Sciatic nerve (tissue), 2 donors: ENCODE measurements at regions not wholly inside any gene's neighbourhood (a gene's known extent, or its start where the extent isn't known, plus 50 kb on each side); places are given as distances from the start of the nearest gene placed in this dataset.
A peak's percentile ranks its signal among the peaks of the same experiment; 100 is the strongest.

Experiments
- ATAC-seq: fragments of 200-7000 bp; cut with Tn5 transposase; one replicate; pipeline ENCODE4 v1.9.1; 2020; ENCODE audit warnings: mild to moderate bottlenecking, moderate library complexity
- DNase-seq: peaks from one replicate; pipeline ENCODE4 v3.0.0-alpha.2; 2020; ENCODE audit warnings: low spot score
- intact Hi-C: fragments of 100-400 bp; cut with DNase I; formaldehyde crosslinking; loops from one replicate; pipeline ENCODE4 v1.14.2; 2022
- donor health status: DM: no; HTN: no; CAD: no.
- donor health status: DM: no; HTN: no; CAD: no.

DNA sequence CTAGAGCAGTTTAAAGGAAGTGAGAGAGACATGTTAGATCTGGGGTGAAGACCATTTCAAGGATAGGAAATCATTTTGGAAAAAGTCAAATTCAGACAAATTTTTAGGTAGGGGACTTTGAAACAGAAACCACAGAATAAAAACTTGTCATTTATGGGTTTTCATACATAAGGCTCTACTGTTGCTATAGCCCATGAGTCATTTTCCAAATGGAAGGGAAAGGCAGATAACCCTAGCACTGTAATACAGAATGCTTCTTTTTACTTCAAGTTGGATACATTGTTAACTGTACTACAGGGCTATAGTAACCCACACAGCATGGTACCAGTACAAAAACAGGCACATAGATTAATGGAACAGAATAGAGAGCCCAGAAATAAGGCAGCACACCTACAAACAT, 455.4 kb downstream of the EBF1 start:
- no peak for ATAC-seq
- intact Hi-C loops, result no loop called here
- no peak for DNase-seq

- intact Hi-C loops, result no loop called here
- DNase-seq (no peak), ATAC-seq (no peak)
Observed at GRCh38 chr5:158643840-158644239, 455.9 kb downstream of the EBF1 start.

- ATAC-seq (peak; percentile 53), DNase-seq (no peak)
- intact Hi-C loops, result no loop called here
Observed at GRCh38 chr5:158642879-158643278, 456.8 kb downstream of the EBF1 start.

DNA sequence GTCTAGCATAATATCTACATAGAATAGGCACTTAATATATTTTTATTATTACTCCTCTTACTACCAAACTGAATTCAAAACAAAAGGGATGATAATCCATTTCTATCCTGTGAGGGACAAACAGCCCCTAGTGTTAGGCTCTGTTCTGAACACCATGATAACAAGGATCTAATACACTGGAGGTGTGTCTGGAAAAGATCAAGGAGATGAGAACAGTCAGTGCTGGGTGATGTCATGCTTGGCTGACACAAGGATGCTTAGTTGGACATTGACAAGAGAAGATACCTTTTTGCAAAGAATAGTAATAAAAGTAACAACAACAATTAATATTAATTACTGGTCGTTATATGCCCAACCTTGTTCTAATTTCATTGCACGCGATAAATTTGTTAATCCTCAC, 458.7 kb downstream of the EBF1 start:
- intact Hi-C loops, result no loop called here
- no peak for DNase-seq
- no peak for ATAC-seq

- ATAC-seq (no peak), DNase-seq (no peak)
- intact Hi-C loops, result no loop called here
Observed at GRCh38 chr5:158640593-158640980, 459.1 kb downstream of the EBF1 start.

DNA sequence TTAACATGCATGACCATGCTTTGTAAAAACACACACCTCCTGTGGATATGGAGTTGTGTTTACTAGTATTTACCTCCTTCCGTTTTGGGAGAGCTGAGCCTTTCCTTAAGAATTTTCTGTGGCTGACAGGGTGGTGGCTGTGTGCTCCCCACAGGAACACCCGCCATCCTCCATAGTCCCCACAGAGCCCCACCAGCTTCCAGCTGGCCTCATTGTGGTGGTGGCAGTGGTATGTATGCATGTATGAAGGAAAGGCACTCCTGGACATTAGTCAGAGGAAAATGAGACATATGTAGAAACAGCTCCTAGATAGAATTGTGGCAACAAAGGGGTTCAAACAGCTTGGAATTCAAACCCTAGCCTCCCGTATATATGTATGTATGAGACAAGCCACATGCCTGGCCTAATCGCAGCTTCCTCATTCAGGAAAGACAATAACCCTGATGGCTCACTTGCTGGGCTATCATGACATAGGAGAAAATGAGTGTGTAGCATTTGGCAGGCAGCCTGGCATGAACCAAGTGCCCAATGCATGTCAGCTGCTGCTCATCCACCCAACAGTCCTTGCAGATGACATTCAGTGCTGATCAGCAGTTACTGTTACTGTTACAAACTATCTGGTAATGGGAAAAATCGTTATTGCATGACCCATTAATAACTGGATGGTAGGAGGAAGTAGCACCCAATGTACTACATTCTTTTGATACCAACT, 459.7 kb downstream of the EBF1 start:
- intact Hi-C loops, result no loop called here
- DNase-seq (no peak), ATAC-seq (no peak)

DNA sequence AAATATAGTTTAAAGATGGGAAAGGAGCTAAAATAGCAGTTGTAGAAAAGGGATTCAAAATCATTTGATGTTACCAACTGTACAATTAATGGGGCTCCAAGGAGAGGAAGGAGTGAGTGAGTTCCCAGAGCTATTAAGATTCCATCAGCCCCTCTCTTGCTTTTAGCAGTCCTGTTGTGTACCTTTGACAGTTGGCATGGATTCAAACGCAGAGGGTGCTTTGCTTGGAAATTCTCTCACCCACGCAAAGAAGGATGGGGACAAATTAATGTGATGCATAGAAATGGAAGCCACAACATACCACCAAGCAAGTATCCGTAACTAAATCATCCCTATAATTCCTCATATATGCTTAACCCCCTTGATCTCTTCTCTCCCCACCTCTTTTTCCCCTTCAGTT, 461.3 kb downstream of the EBF1 start:
- ATAC-seq (no peak), DNase-seq (no peak)
- intact Hi-C loops, result no loop called here

DNA sequence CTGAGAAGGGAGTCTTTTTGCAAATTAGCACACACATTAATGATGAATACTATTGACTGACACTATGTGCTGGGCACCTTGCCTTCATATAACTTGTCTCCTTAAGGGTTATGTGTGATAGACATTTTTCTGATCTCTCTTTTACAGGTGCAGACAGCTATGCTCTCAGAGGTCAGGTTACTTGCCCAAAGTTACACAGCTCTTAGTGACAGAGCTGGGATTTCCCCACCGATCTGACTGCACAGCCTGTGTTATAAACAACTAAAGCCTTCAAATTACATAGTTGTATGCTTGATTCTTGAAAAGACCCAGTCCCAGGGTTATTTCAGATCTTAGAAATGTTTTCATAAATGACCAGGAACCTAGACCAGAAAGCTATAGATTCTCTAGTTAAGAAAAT, 462.7 kb downstream of the EBF1 start:
- no peak for ATAC-seq
- DNase-seq, result no peak
- intact Hi-C loops, result no loop called here

DNA sequence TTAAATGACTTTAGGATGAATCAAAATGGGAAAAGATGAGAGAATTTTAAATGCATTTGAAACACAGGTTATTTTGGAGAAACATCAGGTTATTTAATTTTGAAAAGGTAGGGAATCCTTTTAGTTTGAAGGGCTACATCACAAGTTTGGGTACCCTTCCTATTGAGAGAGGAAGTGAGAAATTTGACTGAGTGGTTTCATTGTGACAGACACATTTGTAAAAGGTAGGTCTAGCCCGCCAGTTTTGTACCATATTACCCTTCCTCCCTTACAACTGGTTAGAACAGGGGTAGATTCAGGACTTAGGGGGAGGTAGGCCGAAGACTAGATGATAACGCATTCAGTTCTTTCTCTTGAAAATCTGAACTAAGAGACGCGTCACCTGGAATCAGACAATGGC, 464.2 kb downstream of the EBF1 start:
- DNase-seq, result no peak
- ATAC-seq, result no peak

DNA sequence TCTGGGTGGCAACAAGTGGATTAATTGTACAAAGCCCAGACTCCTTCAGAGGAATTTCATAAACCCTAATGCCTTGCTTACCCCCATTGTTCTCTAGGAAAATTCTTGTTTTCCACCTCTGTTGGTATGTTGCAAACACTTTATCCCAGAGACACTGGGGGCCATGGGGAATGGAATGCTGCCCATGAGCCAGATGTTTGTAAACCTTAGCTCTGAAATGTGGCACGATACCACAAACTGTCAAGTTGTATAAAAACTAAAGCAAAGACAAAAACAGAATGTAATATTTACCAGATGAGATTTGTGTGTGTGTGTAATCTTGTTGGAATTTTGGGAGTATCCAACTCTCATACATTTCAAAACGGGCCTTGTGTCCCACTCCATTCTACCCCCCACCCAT, 465.0 kb downstream of the EBF1 start:
- DNase-seq, result no peak
- ATAC-seq, result no peak

More for the DNA sequence above, 464.2 kb downstream of the EBF1 start:
- intact Hi-C loops, result no loop called here

DNA sequence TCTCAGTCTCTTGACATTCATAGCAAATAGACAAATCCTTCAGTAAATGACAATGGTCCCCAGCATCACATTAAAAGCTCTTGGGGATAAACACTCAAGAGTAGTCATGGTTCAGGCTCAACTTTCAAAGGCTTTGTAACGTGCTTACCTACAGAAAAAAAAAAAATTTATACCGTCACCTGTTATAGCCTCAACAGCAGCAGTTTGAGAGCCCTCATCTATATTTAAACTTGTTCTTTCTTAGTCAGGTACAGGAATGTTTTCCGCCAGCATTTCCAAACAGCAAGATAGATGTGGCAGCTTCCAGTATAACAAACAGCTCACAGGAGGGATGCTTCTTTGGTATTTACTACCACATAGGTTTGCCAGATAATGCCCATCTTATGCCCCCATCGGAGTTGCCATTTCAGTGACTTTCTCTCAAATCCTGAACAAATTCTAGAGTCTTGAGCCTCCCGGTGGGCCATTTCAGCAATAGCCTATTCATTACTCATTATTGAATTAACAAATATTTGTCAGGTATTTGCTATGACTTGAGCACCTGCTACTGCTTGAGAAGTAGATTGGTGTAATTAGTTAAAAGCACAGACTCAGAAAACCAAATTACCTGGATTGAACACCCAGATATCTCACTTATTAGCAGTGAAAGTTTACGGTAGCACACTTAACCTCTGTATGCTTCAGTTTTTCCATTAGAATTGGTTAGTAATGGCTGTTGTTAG, 470.0 kb downstream of the EBF1 start:
- DNase-seq (no peak), ATAC-seq (no peak)
- intact Hi-C loops, result no loop called here

More for the DNA sequence above, 465.0 kb downstream of the EBF1 start:
- intact Hi-C loops, result no loop called here

DNA sequence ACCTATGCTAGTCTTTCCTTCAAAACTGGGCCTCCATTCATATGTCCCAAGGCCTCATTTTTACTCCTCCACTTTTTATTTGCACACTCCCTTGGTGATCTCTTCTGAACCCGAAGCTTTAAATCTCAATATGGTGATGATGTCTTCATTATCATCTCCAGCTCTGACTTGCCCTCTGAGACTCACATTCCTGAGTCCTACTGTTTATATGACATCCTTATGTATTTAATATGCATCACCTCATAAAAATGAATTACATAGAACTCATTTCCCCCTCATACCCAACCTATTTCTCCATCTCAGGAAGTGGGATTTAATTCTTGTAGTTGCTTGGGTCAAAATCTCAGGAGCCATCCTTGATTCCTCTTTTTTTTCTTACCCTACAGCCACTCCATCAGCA, 473.0 kb downstream of the EBF1 start:
- ATAC-seq (no peak), DNase-seq (no peak)
- intact Hi-C loops, result no loop called here

GRCh38 chr5:158623971-158624370, 475.7 kb downstream of the EBF1 start:
- ATAC-seq (no peak), DNase-seq (no peak)
- intact Hi-C loops, result no loop called here

- DNase-seq (no peak), ATAC-seq (peak; percentile 41)
- intact Hi-C loops, result no loop called here
Observed at GRCh38 chr5:158621391-158621790, 478.3 kb downstream of the EBF1 start.

GRCh38 chr5:158619083-158619788, 480.5 kb downstream of the EBF1 start:
- ATAC-seq (peak; percentile 58), DNase-seq (no peak)
- intact Hi-C loops, result no loop called here

DNA sequence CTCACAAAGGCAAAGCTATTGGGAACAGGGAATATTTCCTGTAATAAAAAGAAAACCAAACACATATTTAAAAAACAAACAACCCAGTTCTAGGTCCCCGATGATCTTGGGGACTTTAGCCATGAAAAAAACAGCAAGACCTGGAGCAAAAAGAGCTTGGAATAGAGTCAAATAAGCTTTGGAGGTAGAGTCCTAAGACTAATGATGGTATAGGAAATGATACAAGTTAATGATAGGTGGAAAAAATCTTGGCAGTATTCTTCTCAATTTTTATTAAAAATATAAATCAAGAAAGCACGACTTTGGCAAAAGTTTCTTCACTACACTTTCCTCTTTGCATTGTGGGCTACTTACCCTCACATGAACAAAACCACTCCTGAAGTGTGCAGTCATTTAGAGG, 481.5 kb downstream of the EBF1 start:
- intact Hi-C loops, result no loop called here
- DNase-seq (no peak), ATAC-seq (no peak)

- intact Hi-C loops, result no loop called here
- DNase-seq, result no peak
- no peak for ATAC-seq
Observed at GRCh38 chr5:158616707-158617106, 483.0 kb downstream of the EBF1 start.

DNA sequence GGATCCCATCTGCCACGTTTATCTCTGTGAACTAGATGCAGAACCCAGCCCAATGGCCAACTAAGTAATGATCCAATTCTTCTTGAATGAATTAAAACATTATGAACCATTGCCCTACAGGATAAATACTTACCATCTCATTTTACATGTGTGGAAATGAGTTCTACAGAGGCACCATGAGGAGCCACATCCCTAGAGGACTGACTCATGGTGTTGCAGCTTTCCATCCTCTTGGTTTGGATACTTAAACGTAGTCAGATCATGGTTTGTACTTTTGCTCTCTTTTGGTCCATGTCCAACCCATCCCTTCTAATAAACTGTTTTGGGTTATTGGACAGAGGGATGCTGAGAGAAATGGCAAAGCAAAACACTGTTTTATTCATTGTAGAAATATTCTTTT, 484.8 kb downstream of the EBF1 start:
- intact Hi-C loops, result no loop called here
- no peak for DNase-seq
- ATAC-seq, result no peak

DNA sequence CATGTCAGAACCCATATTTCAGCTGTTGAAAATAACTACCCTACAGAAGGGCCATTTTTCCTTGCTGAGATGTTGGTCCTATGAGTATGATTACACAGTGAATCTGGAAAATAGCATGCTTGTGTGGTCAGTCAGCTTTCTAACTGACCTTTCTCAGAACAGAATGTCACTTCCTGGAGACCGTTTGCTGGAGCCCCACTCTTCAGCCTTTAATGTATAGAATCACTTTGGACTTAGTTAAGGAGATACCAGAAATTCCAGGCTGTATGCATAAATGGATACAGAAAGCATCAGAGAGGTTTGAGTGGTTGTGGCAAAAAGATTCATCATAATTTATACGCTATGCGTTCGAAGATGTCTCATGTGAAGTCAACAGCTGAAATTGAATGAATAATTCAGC, 488.1 kb downstream of the EBF1 start:
- ATAC-seq (no peak), DNase-seq (no peak)

DNA sequence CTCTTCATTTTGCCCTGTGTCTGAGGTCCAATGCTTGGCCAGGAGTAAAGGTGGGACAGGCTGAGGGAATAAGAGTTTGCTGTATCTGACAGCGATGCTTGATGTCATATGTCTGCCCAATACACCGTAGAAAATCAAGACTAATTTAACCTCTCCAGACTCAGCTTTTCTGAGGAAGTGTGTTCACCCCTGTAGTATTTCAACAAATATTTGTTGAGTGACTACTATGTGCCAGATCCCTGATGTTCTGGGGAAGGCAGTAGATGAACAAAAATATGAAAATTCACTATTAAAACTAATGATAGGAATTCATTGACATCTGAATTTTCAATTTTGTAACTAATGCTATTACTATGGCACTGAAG, 489.7 kb downstream of the EBF1 start:
- ATAC-seq (no peak), DNase-seq (no peak)

More for the DNA sequence above, 488.1 kb downstream of the EBF1 start:
- intact Hi-C loops, result no loop called here

More for the DNA sequence above, 489.7 kb downstream of the EBF1 start:
- intact Hi-C loops, result no loop called here
